ENCODE measurements at regions not wholly inside any gene's neighbourhood (a gene's known extent, or its start where the extent isn't known, plus 50 kb on each side); places are given as distances from the start of the nearest gene placed in this dataset.

- TF ChIP-seq TFE3 (CRISPR knock-in tag; IDR thresholded peaks at IDR 0.05) (no peak), ZNF883 (CRISPR knock-in tag; IDR thresholded peaks at IDR 0.05; ENCODE audit: not compliant biosample characterization) (no peak), ZNF230 (CRISPR knock-in tag; IDR thresholded peaks at IDR 0.05) (no peak), EED (CRISPR knock-in tag; IDR thresholded peaks at IDR 0.05) (no peak), NR3C1 (CRISPR knock-in tag; IDR thresholded peaks at IDR 0.05) (no peak), ZSCAN25 (CRISPR knock-in tag; IDR thresholded peaks at IDR 0.05) (no peak), KDM4B (CRISPR knock-in tag; IDR thresholded peaks at IDR 0.05) (no peak), ZNF30 (CRISPR knock-in tag; IDR thresholded peaks at IDR 0.05) (no peak), EHMT2 (IDR thresholded peaks at IDR 0.05; ENCODE audit: borderline replicate concordance, low read depth, low read length) (no peak), CBX2 (IDR thresholded peaks at IDR 0.05; ENCODE audit: low read depth, low read length) (no peak), CBX2 (CRISPR knock-in tag; IDR thresholded peaks at IDR 0.05; ENCODE audit: low read depth) (no peak), ZNF709 (CRISPR knock-in tag; IDR thresholded peaks at IDR 0.05) (no peak)
These were observed 65.4 kb upstream of the ZC3H12C start (continued) for GRCh38 chr11:110027627-110028371.

GRCh38 chr11:110028921-110029320 lies 64.3 kb upstream of the ZC3H12C start:
- H3K27ac ChIP-seq (ENCODE audit: extremely low read length, insufficient read depth, low read length) = no peak overlapping the region
- no TSS peak for BruUV-seq (replicated peaks)
- H3K4me2 ChIP-seq (ENCODE audit: low read depth, low read length) = no peak overlapping the region
- H3K79me2 ChIP-seq (ENCODE audit: insufficient read depth, low read length) = no peaks in the 10 kb centered on the region
- DNase-seq (ENCODE audit: low spot score) (no peak), ATAC-seq (no peak), FAIRE-seq (no peak)
- in situ Hi-C loops (cut with HindIII; ENCODE audit: extremely low pct_ligation_motif_present, low pct_unique_long_range_greater_than_20kb) (no loop called here), intact Hi-C loops (cut with micrococcal nuclease; ENCODE audit: unreplicated experiment) (loop anchor here (5.0 kb wide), 1 partner anchor 1028 kb away; no protein-coding TSS in a partner anchor)
- CTCF ChIA-PET (ENCODE audit: low intra/inter-chr PET ratio, low total read pairs) = no interaction called here
- H3K4me1 ChIP-seq (ENCODE audit: insufficient read depth, low read length) = peaks cover 8% of the 10 kb centered on the region; the same call in 1 of the 2 replicates
- no peak overlapping the region for H3K9ac ChIP-seq (ENCODE audit: insufficient read depth, low read depth, low read length)
- H3K36me3 ChIP-seq (replicated peaks in 1 of 2; ENCODE audit: control insufficient read depth in 1 of 2, insufficient read depth in 2 of 2, low read length in 2 of 2) = no peaks in the 10 kb centered on the region
- H3K27me3 ChIP-seq (ENCODE audit: control insufficient read depth in 1 of 2, insufficient read depth in 2 of 2, low read length in 2 of 2) = no peaks in the 10 kb centered on the region; a peak in 1 of 5 replicates
- H4K20me1 ChIP-seq (ENCODE audit: insufficient read depth, low read length) = no peaks in the 10 kb centered on the region
- POLR2A ChIA-PET = no interaction called here
- no peak overlapping the region for H2AFZ ChIP-seq (ENCODE audit: low read length)
- WGBS (ENCODE audit: low lambda C conversion rate) = 2% methylated on average over 2 of the region's 2 CpGs
- no peaks in the 10 kb centered on the region for H3K9me3 ChIP-seq (ENCODE audit: low read length)
- H3K4me3 ChIP-seq (replicated peaks in 1 of 3; ENCODE audit: insufficient read depth in 1 of 3, low read depth in 2 of 3, low read length in 3 of 3) = no peak overlapping the region
- TF ChIP-seq ZNF484 (CRISPR knock-in tag; IDR thresholded peaks at IDR 0.05; ENCODE audit: borderline replicate concordance, low read depth) (no peak), ZNF101 (CRISPR knock-in tag; IDR thresholded peaks at IDR 0.05; ENCODE audit: borderline replicate concordance, low read depth) (no peak), PBX2 (CRISPR knock-in tag; IDR thresholded peaks at IDR 0.05) (no peak), ZNF879 (CRISPR knock-in tag; IDR thresholded peaks at IDR 0.05) (no peak), ZNF234 (CRISPR knock-in tag; conservative IDR thresholded peaks at IDR 0.05) (no peak), NR2F6 (IDR thresholded peaks at IDR 0.05) (no peak), NR2F6 (CRISPR knock-in tag; IDR thresholded peaks at IDR 0.05) (no peak)

Data from HepG2 (cell line).